ENCODE measurements at regions not wholly inside any gene's neighbourhood (a gene's known extent, or its start where the extent isn't known, plus 50 kb on each side); places are given as distances from the start of the nearest gene placed in this dataset.

GRCh38 chr2:176680916-176681516 is 411.8 kb downstream of the MTX2 start:
- no peak for TF ChIP-seq CTCF (IDR thresholded peaks at IDR 0.05)
- no peak for TF ChIP-seq JUNB (IDR thresholded peaks at IDR 0.05)

All from A549 (cell line).